Endothelial cell of umbilical vein (primary cell): ENCODE measurements at regions not wholly inside any gene's neighbourhood (a gene's known extent, or its start where the extent isn't known, plus 50 kb on each side); places are given as distances from the start of the nearest gene placed in this dataset.

ENCODE experiments used
- CTCF ChIP-seq, 2 donors: IDR thresholded peaks; 1 replicate in 1 of 2; 2 replicates in 1 of 2; pipeline ENCODE4 v1.5.1; 2011; ENCODE audit warnings: low read length in 2 of 2, mild to moderate bottlenecking in 2 of 2, moderate library complexity in 2 of 2, control low read depth in 1 of 2, inconsistent platforms in 1 of 2, low read depth in 1 of 2; ENCODE audit not compliant: insufficient read depth in 1 of 2; ENCODE audit errors: extremely low read depth in 1 of 2
- EZH2 ChIP-seq: IDR thresholded peaks from 2 replicates; pipeline ENCODE4 v1.6.1; 2012; ENCODE audit warnings: borderline replicate concordance, low read depth, mild to moderate bottlenecking, moderate library complexity, low read length, inconsistent platforms; ENCODE audit not compliant: severe bottlenecking
- FOS ChIP-seq: IDR thresholded peaks from 2 replicates; pipeline ENCODE4 v1.6.1; 2011; ENCODE audit warnings: mild to moderate bottlenecking, low read length, moderate library complexity, borderline replicate concordance; ENCODE audit not compliant: insufficient read depth
- GATA2 ChIP-seq: IDR thresholded peaks from 2 replicates; pipeline ENCODE4 v1.7.0; 2011; ENCODE audit warnings: low read depth, mild to moderate bottlenecking, moderate library complexity, mixed read lengths, low read length; ENCODE audit not compliant: insufficient read length, insufficient read depth
- MYC ChIP-seq: IDR thresholded peaks from one replicate; pipeline ENCODE4 v1.6.1; 2011; ENCODE audit warnings: mild to moderate bottlenecking, low read depth, low read length
- POLR2A ChIP-seq: IDR thresholded peaks from 2 replicates; pipeline ENCODE4 v1.6.1; 2012; ENCODE audit warnings: low read depth, mild to moderate bottlenecking, control low read depth, low read length
- POLR2AphosphoS5 ChIP-seq: IDR thresholded peaks from 2 replicates; pipeline ENCODE4 v1.6.1; 2012; ENCODE audit warnings: low read depth, mild to moderate bottlenecking, control low read depth, low read length, moderate library complexity; ENCODE audit not compliant: insufficient read depth

- TF ChIP-seq GATA2 (no peak), EZH2 (peak; percentile 67), CTCF (IDR thresholded peaks at IDR 0.05; ENCODE audit: extremely low read depth in 1 of 2, insufficient read depth in 1 of 2, low read depth in 1 of 2, low read length in 2 of 2) (no peak), POLR2A (no peak), MYC (no peak), FOS (no peak), POLR2AphosphoS5 (no peak)
Measured at GRCh38 chr11:16604794-16605388, 133.6 kb upstream of the C11orf58 start.
